CD8-positive, alpha-beta memory T cell (primary cell): ENCODE measurements at regions not wholly inside any gene's neighbourhood (a gene's known extent, or its start where the extent isn't known, plus 50 kb on each side); places are given as distances from the start of the nearest gene placed in this dataset.

Source experiments
- CTCF ChIA-PET: fragments of 350-600 bp; sonication (Branson Sonifier 250); formaldehyde crosslinking; loops from one replicate; lab custom pipeline; 2021; ENCODE audit warnings: antibody characterized with exemption; lab: Charles Lee
- POLR2A ChIA-PET: fragments of 350-600 bp; sonication (Branson Sonifier 250); formaldehyde crosslinking; loops from one replicate; lab custom pipeline; 2021; ENCODE audit warnings: antibody characterized with exemption; lab: Charles Lee
- DNase-seq, 5 donors: peaks; one replicate each; pipeline versions ENCODE4 v3.0.0 to v3.0.0-alpha.2; 2020 to 2022; ENCODE audit warnings: mixed read lengths in 1 of 5
- H3K27ac ChIP-seq: one replicate; pipeline ENCODE4 v1.7.0; 2013; ENCODE audit warnings: low read depth, mild to moderate bottlenecking, low read length, moderate library complexity
- H3K27me3 ChIP-seq: 2 replicates; pipeline ENCODE4 v1.7.0; 2013; ENCODE audit warnings: low read length, mild to moderate bottlenecking; ENCODE audit not compliant: insufficient read depth, poor library complexity, severe bottlenecking
- H3K36me3 ChIP-seq: 2 replicates; pipeline ENCODE4 v1.7.0; 2013; ENCODE audit warnings: mild to moderate bottlenecking, low read length, moderate library complexity; ENCODE audit not compliant: insufficient read depth
- H3K4me1 ChIP-seq: 2 replicates; pipeline ENCODE4 v1.7.0; 2013; ENCODE audit warnings: mild to moderate bottlenecking, low read length, moderate library complexity; ENCODE audit not compliant: insufficient read depth
- H3K4me3 ChIP-seq: 2 replicates; pipeline ENCODE4 v1.7.0; 2013; ENCODE audit warnings: mild to moderate bottlenecking, low read length
- H3K9me3 ChIP-seq: 2 replicates; pipeline ENCODE4 v1.7.0; 2013; ENCODE audit warnings: mild to moderate bottlenecking, low read length
- H3K27ac Mint-ChIP-seq, 8 donors: one replicate each; pipeline ENCODE4 v1.8.0; 2020 to 2021; ENCODE audit warnings: mixed read lengths in 8 of 8, mild to moderate bottlenecking in 6 of 8, inconsistent platforms in 3 of 8, moderate library complexity in 3 of 8
- H3K27me3 Mint-ChIP-seq, 2 donors: one replicate each; pipeline ENCODE4 v1.8.0; 2020 to 2021; ENCODE audit warnings: mixed read lengths in 2 of 2, mild to moderate bottlenecking in 1 of 2, moderate library complexity in 1 of 2
- H3K36me3 Mint-ChIP-seq, 3 donors: one replicate each; pipeline ENCODE4 v1.8.0; 2020 to 2021; ENCODE audit warnings: mixed read lengths in 3 of 3, inconsistent platforms in 1 of 3, mild to moderate bottlenecking in 1 of 3
- H3K4me1 Mint-ChIP-seq, 3 donors: one replicate each; pipeline ENCODE4 v1.8.0; 2020 to 2021; ENCODE audit warnings: mixed read lengths in 3 of 3, inconsistent platforms in 1 of 3, mild to moderate bottlenecking in 1 of 3
- H3K4me3 Mint-ChIP-seq, 7 donors: one replicate each; pipeline ENCODE4 v1.8.0; 2020 to 2021; ENCODE audit warnings: mixed read lengths in 7 of 7, mild to moderate bottlenecking in 6 of 7, moderate library complexity in 4 of 7, inconsistent platforms in 2 of 7
- H3K9me3 Mint-ChIP-seq, 5 donors: one replicate each; pipeline ENCODE4 v1.8.0; 2020 to 2022; ENCODE audit warnings: mixed read lengths in 5 of 5, mild to moderate bottlenecking in 3 of 5, moderate library complexity in 2 of 5, inconsistent platforms in 1 of 5

- no peak overlapping the region for H3K4me3 Mint-ChIP-seq
- no peak overlapping the region for H3K27ac Mint-ChIP-seq
- H3K36me3 Mint-ChIP-seq, result no peaks in the 10 kb centered on the region
- H3K4me1 ChIP-seq, result no peaks in the 10 kb centered on the region
- H3K27me3 ChIP-seq, result no peaks in the 10 kb centered on the region
- CTCF ChIA-PET, result no interaction called here
- H3K36me3 ChIP-seq, result no peaks in the 10 kb centered on the region
- POLR2A ChIA-PET, result no interaction called here
- no peaks in the 10 kb centered on the region for H3K9me3 ChIP-seq
- no peaks in the 10 kb centered on the region for H3K4me1 Mint-ChIP-seq
- H3K4me3 ChIP-seq, result no peak overlapping the region
- H3K27me3 Mint-ChIP-seq, result no peaks in the 10 kb centered on the region
- H3K27ac ChIP-seq, result no peak overlapping the region
- no peak for DNase-seq
- no peaks in the 10 kb centered on the region for H3K9me3 Mint-ChIP-seq
Observed at GRCh38 chr18:8980496-8980895, 122.0 kb upstream of the NDUFV2 start.

- no peak overlapping the region for H3K4me3 Mint-ChIP-seq
- DNase-seq, result no peak
- no peaks in the 10 kb centered on the region for H3K9me3 Mint-ChIP-seq
- Histone ChIP-seq H3K36me3 (no peaks in the 10 kb centered on the region), H3K4me1 (no peaks in the 10 kb centered on the region), H3K9me3 (no peaks in the 10 kb centered on the region), H3K27me3 (no peaks in the 10 kb centered on the region), H3K4me3 (no peak overlapping the region), H3K27ac (no peak overlapping the region)
- CTCF ChIA-PET, result no interaction called here
- POLR2A ChIA-PET, result no interaction called here
- H3K4me1 Mint-ChIP-seq, result no peaks in the 10 kb centered on the region
- H3K36me3 Mint-ChIP-seq, result no peaks in the 10 kb centered on the region
- H3K27ac Mint-ChIP-seq, result no peak overlapping the region
- no peaks in the 10 kb centered on the region for H3K27me3 Mint-ChIP-seq
Observed at GRCh38 chr18:8980918-8981317, 121.6 kb upstream of the NDUFV2 start.

- Histone ChIP-seq H3K4me3 (no peak overlapping the region), H3K27me3 (no peaks in the 10 kb centered on the region), H3K4me1 (no peaks in the 10 kb centered on the region), H3K36me3 (no peaks in the 10 kb centered on the region), H3K9me3 (no peaks in the 10 kb centered on the region), H3K27ac (no peak overlapping the region)
- no peaks in the 10 kb centered on the region for H3K4me1 Mint-ChIP-seq
- H3K27me3 Mint-ChIP-seq, result peaks cover 0 to 6% of the 10 kb centered on the region in 2 donors
- no peak for DNase-seq
- no peaks in the 10 kb centered on the region for H3K36me3 Mint-ChIP-seq
- ChIA-PET POLR2A (no interaction called here), CTCF (interaction anchor here (3.2 kb wide), 1 partner anchor 286 kb away, joined by 14 read pairs; no protein-coding TSS in a partner anchor)
- no peak overlapping the region for H3K4me3 Mint-ChIP-seq
- no peaks in the 10 kb centered on the region for H3K9me3 Mint-ChIP-seq
- H3K27ac Mint-ChIP-seq, result no peak overlapping the region
Observed at GRCh38 chr18:8982416-8983183, 119.9 kb upstream of the NDUFV2 start.

- Mint-ChIP-seq H3K4me1 (no peaks in the 10 kb centered on the region), H3K4me3 (no peak overlapping the region), H3K27me3 (peaks cover 0 to 8% of the 10 kb centered on the region in 2 donors), H3K27ac (no peak overlapping the region), H3K9me3 (no peaks in the 10 kb centered on the region), H3K36me3 (no peaks in the 10 kb centered on the region)
- no peak for DNase-seq
- no peaks in the 10 kb centered on the region for H3K27me3 ChIP-seq
- no peaks in the 10 kb centered on the region for H3K4me1 ChIP-seq
- no peaks in the 10 kb centered on the region for H3K9me3 ChIP-seq
- no peaks in the 10 kb centered on the region for H3K36me3 ChIP-seq
- CTCF ChIA-PET, result interaction anchor here (3.2 kb wide), 1 partner anchor 287 kb away, joined by 14 read pairs; no protein-coding TSS in a partner anchor
- H3K4me3 ChIP-seq, result no peak overlapping the region
- no peak overlapping the region for H3K27ac ChIP-seq
- POLR2A ChIA-PET, result no interaction called here
Observed at GRCh38 chr18:8983195-8983594, 119.3 kb upstream of the NDUFV2 start.

- ChIA-PET POLR2A (no interaction called here), CTCF (interaction anchor here (3.2 kb wide), 1 partner anchor 288 kb away, joined by 14 read pairs; no protein-coding TSS in a partner anchor)
- DNase-seq, result no peak
- no peak overlapping the region for H3K4me3 ChIP-seq
- no peaks in the 10 kb centered on the region for H3K27me3 ChIP-seq
- no peak overlapping the region for H3K4me3 Mint-ChIP-seq
- no peaks in the 10 kb centered on the region for H3K9me3 Mint-ChIP-seq
- H3K36me3 Mint-ChIP-seq, result no peaks in the 10 kb centered on the region
- H3K4me1 ChIP-seq, result no peaks in the 10 kb centered on the region
- H3K27me3 Mint-ChIP-seq, result peaks cover 4 to 16% of the 10 kb centered on the region in 2 donors
- H3K27ac ChIP-seq, result no peak overlapping the region
- no peaks in the 10 kb centered on the region for H3K4me1 Mint-ChIP-seq
- no peak overlapping the region for H3K27ac Mint-ChIP-seq
- no peaks in the 10 kb centered on the region for H3K36me3 ChIP-seq
- H3K9me3 ChIP-seq, result no peaks in the 10 kb centered on the region
Observed at GRCh38 chr18:8984131-8984721, 118.3 kb upstream of the NDUFV2 start.

GRCh38 chr18:8987241-8987640 is 115.3 kb upstream of the NDUFV2 start:
- H3K4me3 Mint-ChIP-seq, result no peak overlapping the region

GRCh38 chr18:8988260-8988871 is 114.1 kb upstream of the NDUFV2 start:
- Histone ChIP-seq H3K4me1 (no peaks in the 10 kb centered on the region), H3K4me3 (no peak overlapping the region), H3K36me3 (no peaks in the 10 kb centered on the region), H3K9me3 (no peaks in the 10 kb centered on the region), H3K27me3 (no peaks in the 10 kb centered on the region), H3K27ac (no peak overlapping the region)
- DNase-seq, result peak; percentile 30 to 69 (median 43)
- Mint-ChIP-seq H3K4me1 (no peaks in the 10 kb centered on the region), H3K27me3 (peaks cover 10 to 36% of the 10 kb centered on the region in 2 donors), H3K9me3 (no peaks in the 10 kb centered on the region), H3K36me3 (no peaks in the 10 kb centered on the region), H3K27ac (peak overlapping the region in 1 of 8 donors; percentile 74), H3K4me3 (no peak overlapping the region)
- ChIA-PET CTCF (interaction anchor here (0.7 to 2.4 kb wide), 15 partner anchors 9 to 508 kb away, joined by 3 to 35 read pairs (median 4); no protein-coding TSS in a partner anchor), POLR2A (no interaction called here)

More at GRCh38 chr18:8987241-8987640, 115.3 kb upstream of the NDUFV2 start:
- Histone ChIP-seq H3K9me3 (no peaks in the 10 kb centered on the region), H3K4me3 (no peak overlapping the region), H3K27me3 (no peaks in the 10 kb centered on the region), H3K27ac (no peak overlapping the region), H3K36me3 (no peaks in the 10 kb centered on the region), H3K4me1 (no peaks in the 10 kb centered on the region)
- Mint-ChIP-seq H3K9me3 (no peaks in the 10 kb centered on the region), H3K27ac (no peak overlapping the region), H3K27me3 (peaks cover 10 to 32% of the 10 kb centered on the region in 2 donors), H3K36me3 (no peaks in the 10 kb centered on the region), H3K4me1 (no peaks in the 10 kb centered on the region)
- ChIA-PET CTCF (interaction anchor here (0.7 to 2.4 kb wide), 11 partner anchors 9 to 507 kb away, joined by 3 to 35 read pairs (median 5); no protein-coding TSS in a partner anchor), POLR2A (no interaction called here)
- DNase-seq, result no peak

GRCh38 chr18:8989017-8989416 is 113.5 kb upstream of the NDUFV2 start:
- Mint-ChIP-seq H3K36me3 (no peaks in the 10 kb centered on the region), H3K27me3 (peaks cover 10 to 39% of the 10 kb centered on the region in 2 donors), H3K9me3 (no peaks in the 10 kb centered on the region), H3K4me3 (no peak overlapping the region), H3K27ac (no peak overlapping the region), H3K4me1 (no peaks in the 10 kb centered on the region)
- no peaks in the 10 kb centered on the region for H3K27me3 ChIP-seq
- no peaks in the 10 kb centered on the region for H3K36me3 ChIP-seq
- ChIA-PET POLR2A (no interaction called here), CTCF (interaction anchor here (1.5 to 2.4 kb wide), 3 partner anchors 11 to 335 kb away, joined by 7 to 15 read pairs (median 11); no protein-coding TSS in a partner anchor)
- H3K27ac ChIP-seq, result no peak overlapping the region
- H3K4me1 ChIP-seq, result no peaks in the 10 kb centered on the region
- no peak for DNase-seq
- no peak overlapping the region for H3K4me3 ChIP-seq
- no peaks in the 10 kb centered on the region for H3K9me3 ChIP-seq
